GM12878 (cell line): ENCODE measurements at regions not wholly inside any gene's neighbourhood (a gene's known extent, or its start where the extent isn't known, plus 50 kb on each side); places are given as distances from the start of the nearest gene placed in this dataset.

ENCODE experiments used
- ATAC-seq: fragments of 200-7000 bp; cut with Tn5 transposase; 3 replicates; pipeline ENCODE4 v1.9.1; 2020; ENCODE audit warnings: mild to moderate bottlenecking, moderate library complexity
- BruUV-seq: library from RNA; stranded (reverse); fragments of 400-500 nt; replicated peaks from 2 replicates; lab custom pipeline; 2021; lab: Mats Ljungman, UMichigan
- CTCF ChIA-PET: fragments of 300-600 bp; sonication (Branson Sonifier 250); formaldehyde crosslinking; extraction: SDS; loops from one replicate; lab custom pipeline; 2021; ENCODE audit warnings: inconsistent platforms; lab: Yijun Ruan, JAX
- POLR2A ChIA-PET: fragments of 350-600 bp; formaldehyde crosslinking; extraction: SDS; loops from one replicate; lab custom pipeline; 2021; ENCODE audit warnings: inconsistent platforms; lab: Charles Lee
- RAD21 ChIA-PET: fragments of 300-600 bp; sonication (Branson Sonifier 250); formaldehyde crosslinking; loops from one replicate; lab custom pipeline; 2023; ENCODE audit warnings: antibody characterized with exemption; ENCODE audit not compliant: unreplicated experiment; lab: Charles Lee
- SMC1A ChIA-PET: fragments of 300-600 bp; sonication (Branson Sonifier 250); formaldehyde crosslinking; loops from one replicate; lab custom pipeline; 2023; ENCODE audit not compliant: unreplicated experiment, uncharacterized antibody; lab: Charles Lee
- DNase-seq: peaks from one replicate; pipeline ENCODE4 v3.0.0-alpha.2; 2011; ENCODE audit warnings: low read depth, low spot score
- FAIRE-seq: peaks from 3 replicates; lab custom pipeline; 2011; peaks lifted over from hg19 to GRCh38; lab: Jason Lieb, UNC
- H2AFZ ChIP-seq: 2 replicates; pipeline ENCODE4 v1.6.0; 2011; ENCODE audit warnings: low read depth, low read length, control low read depth; ENCODE audit not compliant: control insufficient read depth
- H3K27ac ChIP-seq: 2 replicates; pipeline ENCODE4 v1.5.1; 2011; ENCODE audit warnings: control low read depth; ENCODE audit not compliant: control insufficient read depth, insufficient read depth
- H3K27me3 ChIP-seq, 2 experiments: replicated peaks in 1 of 2; 2 replicates each; pipeline versions ENCODE4 v1.6.0 to v1.6.1; 2011; ENCODE audit warnings: low read length in 1 of 2; ENCODE audit not compliant: control insufficient read depth in 2 of 2, insufficient read depth in 2 of 2
- H3K36me3 ChIP-seq, 2 experiments: 2 replicates each; pipeline ENCODE4 v1.5.1; 2011; ENCODE audit warnings: low read length in 1 of 2; ENCODE audit not compliant: control insufficient read depth in 2 of 2, insufficient read depth in 2 of 2
- H3K4me1 ChIP-seq: 2 replicates; pipeline ENCODE4 v1.6.1; 2011; ENCODE audit warnings: mild to moderate bottlenecking, low read length, moderate library complexity, mixed read lengths; ENCODE audit not compliant: control insufficient read depth, insufficient read depth
- H3K4me2 ChIP-seq: 2 replicates; pipeline ENCODE4 v1.6.0; 2011; ENCODE audit warnings: control low read depth; ENCODE audit not compliant: control insufficient read depth, insufficient read depth
- H3K4me3 ChIP-seq: fragments of 200-600 bp; sonication (generic); 2 replicates; pipeline ENCODE4 v1.5.1; 2016
- H3K79me2 ChIP-seq: 2 replicates; pipeline ENCODE4 v1.6.0; 2011; ENCODE audit warnings: low read length; ENCODE audit not compliant: control insufficient read depth, insufficient read depth
- H3K9ac ChIP-seq: 2 replicates; pipeline ENCODE4 v1.8.0; 2011; ENCODE audit warnings: low read length, control low read depth, mixed read lengths; ENCODE audit not compliant: control insufficient read depth, insufficient read depth
- H3K9me3 ChIP-seq: replicated peaks from 3 replicates; pipeline ENCODE4 v1.5.1; 2011; ENCODE audit warnings: mild to moderate bottlenecking, low read length; ENCODE audit not compliant: control insufficient read depth, insufficient read depth
- H4K20me1 ChIP-seq: 2 replicates; pipeline ENCODE4 v1.6.0; 2011; ENCODE audit not compliant: control insufficient read depth, insufficient read depth
- EZH2 ChIP-seq: IDR thresholded peaks from 2 replicates; pipeline ENCODE4 v1.6.1; 2012; ENCODE audit warnings: low read depth, mild to moderate bottlenecking, control low read depth, inconsistent platforms, low read length, borderline replicate concordance; ENCODE audit not compliant: control insufficient read depth
- SREBF1 ChIP-seq: IDR thresholded peaks from 2 replicates; pipeline ENCODE4 v1.6.1; 2012; ENCODE audit warnings: mild to moderate bottlenecking, low read length
- YY1 ChIP-seq: IDR thresholded peaks from 2 replicates; pipeline ENCODE4 v1.6.1; 2011; ENCODE audit warnings: low read depth, mild to moderate bottlenecking, low read length
- WGBS: methylation state at CpG from one replicate; pipeline ENCODE4 v1.1.6; 2016; ENCODE audit warnings: low lambda C conversion rate; ENCODE audit not compliant: insufficient replicate concordance, insufficient coverage; ENCODE audit errors: missing lambda C conversion rate; 5-methylcytosine and 5-hydroxymethylcytosine counted together
- in situ Hi-C: fragments of 300-500 bp; cut with MboI; formaldehyde crosslinking; loops from 9 replicates; pipeline ENCODE4 v1.14.3; 2018; ENCODE audit warnings: mixed read lengths
- intact Hi-C: fragments of 100-400 bp; cut with micrococcal nuclease; formaldehyde crosslinking; loops from one replicate; pipeline ENCODE4 v1.14.2; 2022; ENCODE audit not compliant: unreplicated experiment
- TF ChIP-seq, protein P1 (sequence below): fragments of 450-650 bp; IDR thresholded peaks from 2 replicates; pipeline ENCODE4 v1.6.1; 2017; ENCODE audit warnings: mild to moderate bottlenecking, moderate library complexity

DNA sequence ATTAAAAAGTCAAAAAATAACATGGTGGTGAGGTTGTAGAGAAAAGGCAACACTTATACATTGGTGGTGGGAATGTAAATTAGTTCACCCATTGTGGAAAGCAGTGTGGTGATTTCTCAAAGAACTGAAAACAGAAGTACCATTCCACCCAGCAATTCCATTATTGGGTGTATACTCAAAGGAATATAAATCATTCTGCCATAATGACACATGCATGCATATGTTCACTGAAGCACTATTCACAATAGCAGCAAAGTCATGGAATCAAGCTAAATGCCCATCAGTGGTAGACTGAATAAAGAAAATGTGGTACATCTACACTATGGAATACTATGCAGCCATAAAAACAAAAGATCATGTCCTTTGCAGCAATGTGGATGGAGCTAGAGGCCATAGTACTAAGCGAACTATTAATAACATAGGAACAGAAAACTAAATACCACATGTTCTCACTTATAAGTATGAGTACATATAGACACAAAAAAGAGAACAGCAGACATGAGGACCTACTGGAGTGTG is 66.1 kb upstream of the MKLN1 start:
- intact Hi-C loops (no loop called here), in situ Hi-C loops (no loop called here)
- no peaks in the 10 kb centered on the region for H3K4me1 ChIP-seq
- no TSS peak for BruUV-seq
- SMC1A ChIA-PET, result interaction anchor here (1.0 to 1.4 kb wide), 4 partner anchors 9 to 85 kb away, joined by 3 to 4 read pairs (median 3); no protein-coding TSS in a partner anchor
- no peaks in the 10 kb centered on the region; the same call in 1 of the 3 replicates for H3K9me3 ChIP-seq
- no peak overlapping the region for H3K9ac ChIP-seq
- TF ChIP-seq YY1 (no peak), SREBF1 (no peak), EZH2 (no peak)
- TF ChIP-seq, protein P1, sequence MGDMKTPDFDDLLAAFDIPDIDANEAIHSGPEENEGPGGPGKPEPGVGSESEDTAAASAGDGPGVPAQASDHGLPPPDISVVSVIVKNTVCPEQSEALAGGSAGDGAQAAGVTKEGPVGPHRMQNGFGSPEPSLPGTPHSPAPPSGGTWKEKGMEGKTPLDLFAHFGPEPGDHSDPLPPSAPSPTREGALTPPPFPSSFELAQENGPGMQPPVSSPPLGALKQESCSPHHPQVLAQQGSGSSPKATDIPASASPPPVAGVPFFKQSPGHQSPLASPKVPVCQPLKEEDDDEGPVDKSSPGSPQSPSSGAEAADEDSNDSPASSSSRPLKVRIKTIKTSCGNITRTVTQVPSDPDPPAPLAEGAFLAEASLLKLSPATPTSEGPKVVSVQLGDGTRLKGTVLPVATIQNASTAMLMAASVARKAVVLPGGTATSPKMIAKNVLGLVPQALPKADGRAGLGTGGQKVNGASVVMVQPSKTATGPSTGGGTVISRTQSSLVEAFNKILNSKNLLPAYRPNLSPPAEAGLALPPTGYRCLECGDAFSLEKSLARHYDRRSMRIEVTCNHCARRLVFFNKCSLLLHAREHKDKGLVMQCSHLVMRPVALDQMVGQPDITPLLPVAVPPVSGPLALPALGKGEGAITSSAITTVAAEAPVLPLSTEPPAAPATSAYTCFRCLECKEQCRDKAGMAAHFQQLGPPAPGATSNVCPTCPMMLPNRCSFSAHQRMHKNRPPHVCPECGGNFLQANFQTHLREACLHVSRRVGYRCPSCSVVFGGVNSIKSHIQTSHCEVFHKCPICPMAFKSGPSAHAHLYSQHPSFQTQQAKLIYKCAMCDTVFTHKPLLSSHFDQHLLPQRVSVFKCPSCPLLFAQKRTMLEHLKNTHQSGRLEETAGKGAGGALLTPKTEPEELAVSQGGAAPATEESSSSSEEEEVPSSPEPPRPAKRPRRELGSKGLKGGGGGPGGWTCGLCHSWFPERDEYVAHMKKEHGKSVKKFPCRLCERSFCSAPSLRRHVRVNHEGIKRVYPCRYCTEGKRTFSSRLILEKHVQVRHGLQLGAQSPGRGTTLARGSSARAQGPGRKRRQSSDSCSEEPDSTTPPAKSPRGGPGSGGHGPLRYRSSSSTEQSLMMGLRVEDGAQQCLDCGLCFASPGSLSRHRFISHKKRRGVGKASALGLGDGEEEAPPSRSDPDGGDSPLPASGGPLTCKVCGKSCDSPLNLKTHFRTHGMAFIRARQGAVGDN, result no peak
- no peaks in the 10 kb centered on the region for H3K27me3 ChIP-seq
- no peak for DNase-seq
- no peaks in the 10 kb centered on the region for H4K20me1 ChIP-seq
- RAD21 ChIA-PET, result no interaction called here
- CTCF ChIA-PET, result no interaction called here
- H3K36me3 ChIP-seq, result no peaks in the 10 kb centered on the region
- no peak for FAIRE-seq
- POLR2A ChIA-PET, result no interaction called here
- H3K4me3 ChIP-seq, result no peak overlapping the region
- WGBS, result 95% methylated on average over 1 of the region's 1 CpG
- H3K27ac ChIP-seq, result no peak overlapping the region
- H3K79me2 ChIP-seq, result no peaks in the 10 kb centered on the region
- no peak overlapping the region for H3K4me2 ChIP-seq
- H2AFZ ChIP-seq, result no peak overlapping the region
- ATAC-seq, result no peak
